Skeletal muscle tissue (tissue), 3 donors: ENCODE measurements at regions not wholly inside any gene's neighbourhood (a gene's known extent, or its start where the extent isn't known, plus 50 kb on each side); places are given as distances from the start of the nearest gene placed in this dataset.
A peak's percentile ranks its signal among the peaks of the same experiment; 100 is the strongest.

Experiments
- H3K27ac ChIP-seq: one replicate; pipeline ENCODE4 v1.7.0; 2013; ENCODE audit warnings: mild to moderate bottlenecking, low read depth, low read length, inconsistent platforms
- H3K27me3 ChIP-seq, 3 donors: one replicate each; pipeline ENCODE4 v1.7.0; 2013; ENCODE audit warnings: low read length in 3 of 3; ENCODE audit not compliant: control insufficient read depth in 3 of 3, insufficient read depth in 3 of 3
- H3K36me3 ChIP-seq, 3 donors: one replicate each; pipeline ENCODE4 v1.7.0; 2013; ENCODE audit warnings: low read length in 3 of 3; ENCODE audit not compliant: control insufficient read depth in 3 of 3, insufficient read depth in 3 of 3
- H3K4me1 ChIP-seq, 3 donors: one replicate each; pipeline ENCODE4 v1.7.0; 2013; ENCODE audit warnings: low read length in 3 of 3, mild to moderate bottlenecking in 3 of 3; ENCODE audit not compliant: control insufficient read depth in 3 of 3, insufficient read depth in 3 of 3
- H3K4me3 ChIP-seq, 3 donors: one replicate each; pipeline ENCODE4 v1.7.0; 2013; ENCODE audit warnings: low read length in 3 of 3
- H3K9ac ChIP-seq, 3 donors: one replicate each; pipeline ENCODE4 v1.7.0; 2013; ENCODE audit warnings: low read length in 3 of 3, mild to moderate bottlenecking in 3 of 3, moderate library complexity in 2 of 3, low read depth in 1 of 3
- H3K9me3 ChIP-seq, 3 donors: one replicate each; pipeline ENCODE4 v1.7.0; 2013; ENCODE audit warnings: low read length in 3 of 3; ENCODE audit not compliant: control insufficient read depth in 3 of 3
- donor health status: Osteomylitis.

DNA sequence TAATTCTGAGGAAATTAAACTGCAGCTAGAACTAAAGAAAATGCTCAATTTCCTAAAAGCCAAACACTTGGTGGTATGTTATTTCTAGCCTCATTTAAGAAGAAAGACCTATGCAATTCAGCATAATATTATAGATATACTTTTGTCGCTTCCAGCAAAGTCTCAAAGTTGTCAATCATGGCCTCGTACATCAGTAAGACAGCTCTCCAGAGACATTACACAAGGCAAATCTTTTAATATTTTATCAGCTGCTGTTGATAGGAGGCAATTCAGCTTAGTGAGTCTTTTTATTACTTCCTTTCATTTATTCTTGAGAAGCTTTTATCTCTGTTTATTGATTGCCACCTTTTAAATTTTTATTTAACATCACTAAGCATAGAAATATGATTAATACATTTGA, 294.3 kb downstream of the FSIP2 start:
- H3K4me3 ChIP-seq: no peak overlapping the region
- no peaks in the 10 kb centered on the region for H3K27me3 ChIP-seq
- H3K27ac ChIP-seq: no peak overlapping the region
- H3K9me3 ChIP-seq: no peaks in the 10 kb centered on the region
- no peak overlapping the region for H3K9ac ChIP-seq
- H3K36me3 ChIP-seq: no peaks in the 10 kb centered on the region
- H3K4me1 ChIP-seq: no peaks in the 10 kb centered on the region

DNA sequence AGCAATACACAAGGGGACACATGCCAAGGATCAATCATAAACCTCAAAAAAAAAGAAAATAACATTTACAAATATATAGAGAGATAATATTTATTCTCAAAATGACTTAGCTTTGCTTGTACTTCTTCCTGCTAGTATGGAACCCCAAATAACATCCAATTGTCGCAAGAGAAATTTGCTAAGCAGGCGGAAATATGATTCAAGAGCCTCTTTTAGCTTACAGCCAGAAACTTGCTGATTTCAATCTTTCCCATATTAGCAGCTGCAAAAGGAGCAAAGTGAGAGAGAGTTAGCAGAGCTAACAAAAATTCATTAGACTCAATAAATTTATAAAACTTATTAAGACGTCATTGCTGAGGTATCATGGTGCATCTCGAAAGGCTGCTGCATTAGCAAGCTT, 294.9 kb downstream of the FSIP2 start:
- H3K4me3 ChIP-seq: no peak overlapping the region
- H3K27me3 ChIP-seq: no peaks in the 10 kb centered on the region
- H3K27ac ChIP-seq: no peak overlapping the region
- H3K9me3 ChIP-seq: no peaks in the 10 kb centered on the region
- H3K36me3 ChIP-seq: no peaks in the 10 kb centered on the region
- no peak overlapping the region for H3K9ac ChIP-seq
- no peaks in the 10 kb centered on the region for H3K4me1 ChIP-seq

GRCh38 chr2:186036862-186037449, 298.4 kb downstream of the FSIP2 start:
- Histone ChIP-seq H3K27ac (no peak overlapping the region), H3K4me1 (no peaks in the 10 kb centered on the region), H3K4me3 (no peak overlapping the region), H3K9ac (no peak overlapping the region), H3K27me3 (no peaks in the 10 kb centered on the region), H3K9me3 (no peaks in the 10 kb centered on the region), H3K36me3 (no peaks in the 10 kb centered on the region)

GRCh38 chr2:186042207-186043028, 303.8 kb downstream of the FSIP2 start:
- no peaks in the 10 kb centered on the region for H3K9me3 ChIP-seq
- H3K9ac ChIP-seq: no peak overlapping the region
- no peak overlapping the region for H3K4me3 ChIP-seq
- H3K27ac ChIP-seq: no peak overlapping the region
- H3K27me3 ChIP-seq: no peaks in the 10 kb centered on the region
- H3K36me3 ChIP-seq: no peaks in the 10 kb centered on the region
- no peaks in the 10 kb centered on the region for H3K4me1 ChIP-seq

DNA sequence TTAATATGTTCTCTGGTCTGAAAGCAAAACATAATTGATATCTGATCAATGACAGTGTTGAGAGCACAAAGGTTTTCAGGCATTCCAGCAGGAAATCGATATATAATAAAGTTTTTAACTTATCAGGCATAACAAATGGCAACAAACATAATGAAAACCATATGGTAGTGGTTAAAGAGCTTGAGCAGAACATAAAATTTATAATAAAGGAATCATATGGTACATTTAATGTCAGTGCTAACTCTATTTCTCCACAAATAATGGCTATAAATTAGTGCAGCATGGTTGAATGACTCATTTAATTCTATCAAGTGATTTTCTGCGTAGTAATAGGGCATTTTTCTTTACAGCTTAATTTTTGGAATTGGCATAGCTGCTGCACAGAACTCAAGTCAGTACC, 306.2 kb downstream of the FSIP2 start:
- Histone ChIP-seq H3K4me3 (no peak overlapping the region), H3K36me3 (no peaks in the 10 kb centered on the region), H3K9ac (no peak overlapping the region), H3K4me1 (no peaks in the 10 kb centered on the region), H3K9me3 (no peaks in the 10 kb centered on the region), H3K27me3 (no peaks in the 10 kb centered on the region), H3K27ac (no peak overlapping the region)

GRCh38 chr2:186052930-186053329, 314.3 kb downstream of the FSIP2 start:
- Histone ChIP-seq H3K4me3 (no peak overlapping the region), H3K27ac (no peak overlapping the region), H3K36me3 (no peaks in the 10 kb centered on the region), H3K9me3 (no peaks in the 10 kb centered on the region), H3K9ac (no peak overlapping the region), H3K27me3 (no peaks in the 10 kb centered on the region), H3K4me1 (no peaks in the 10 kb centered on the region)

- H3K27ac ChIP-seq: peak overlapping the region; percentile 2
- H3K4me1 ChIP-seq: peaks cover 0 to 5% (median 0%) of the 10 kb centered on the region in 3 donors
- no peaks in the 10 kb centered on the region for H3K36me3 ChIP-seq
- no peak overlapping the region for H3K4me3 ChIP-seq
- H3K9ac ChIP-seq: no peak overlapping the region
- H3K27me3 ChIP-seq: no peaks in the 10 kb centered on the region
- no peaks in the 10 kb centered on the region for H3K9me3 ChIP-seq
Observed at GRCh38 chr2:186058614-186059013, 320.0 kb downstream of the FSIP2 start.

DNA sequence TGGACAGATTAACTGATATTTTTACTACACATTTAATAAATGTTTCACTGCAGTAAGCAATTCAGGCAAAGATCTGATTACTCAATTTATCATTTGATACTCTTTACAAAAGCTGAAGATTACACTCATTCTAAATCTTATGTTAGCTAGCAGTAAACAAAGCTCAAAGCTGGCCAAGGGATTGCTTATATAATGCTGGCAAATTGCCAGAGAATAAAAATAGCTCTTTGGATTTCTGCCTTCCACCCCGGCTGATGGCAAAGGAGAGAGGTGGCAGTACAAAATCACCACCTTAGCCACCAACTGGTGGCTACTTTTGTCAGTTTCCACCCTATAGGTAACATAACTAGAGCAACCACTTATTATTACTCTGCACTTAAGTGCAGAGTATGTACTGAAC, 320.5 kb downstream of the FSIP2 start:
- peak overlapping the region; percentile 2 for H3K27ac ChIP-seq
- no peak overlapping the region for H3K9ac ChIP-seq
- no peaks in the 10 kb centered on the region for H3K27me3 ChIP-seq
- no peaks in the 10 kb centered on the region for H3K36me3 ChIP-seq
- H3K9me3 ChIP-seq: no peaks in the 10 kb centered on the region
- peaks cover 0 to 5% (median 0%) of the 10 kb centered on the region in 3 donors for H3K4me1 ChIP-seq
- no peak overlapping the region for H3K4me3 ChIP-seq

- H3K4me3 ChIP-seq: no peak overlapping the region
- H3K9ac ChIP-seq: no peak overlapping the region
- H3K9me3 ChIP-seq: no peaks in the 10 kb centered on the region
- no peak overlapping the region for H3K27ac ChIP-seq
- no peaks in the 10 kb centered on the region for H3K36me3 ChIP-seq
- peaks cover 0 to 5% (median 0%) of the 10 kb centered on the region in 3 donors for H3K4me1 ChIP-seq
- H3K27me3 ChIP-seq: no peaks in the 10 kb centered on the region
Observed at GRCh38 chr2:186060744-186061440, 322.3 kb downstream of the FSIP2 start.

DNA sequence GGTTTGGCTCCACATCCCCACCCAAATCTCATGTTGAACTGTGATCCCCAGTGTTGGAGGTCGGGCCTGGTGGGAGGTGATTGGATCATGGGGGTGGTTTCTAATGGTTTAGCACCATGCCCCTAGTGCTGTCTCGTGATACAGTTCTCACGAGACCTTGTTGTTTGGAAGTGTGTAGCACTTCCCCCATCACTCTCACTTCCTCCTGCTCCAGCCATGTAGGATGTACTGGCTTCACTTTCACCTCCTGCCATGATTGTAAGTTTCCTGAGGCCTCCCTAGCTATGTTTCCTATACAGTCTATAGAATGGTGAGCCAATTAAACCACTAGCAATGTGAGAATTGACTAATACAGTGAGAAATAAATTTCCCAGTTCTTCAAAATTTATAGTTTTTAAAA, 325.9 kb downstream of the FSIP2 start:
- Histone ChIP-seq H3K9me3 (no peaks in the 10 kb centered on the region), H3K36me3 (no peaks in the 10 kb centered on the region), H3K4me3 (no peak overlapping the region), H3K27me3 (no peaks in the 10 kb centered on the region), H3K27ac (no peak overlapping the region), H3K4me1 (peaks cover 0 to 8% (median 0%) of the 10 kb centered on the region in 3 donors), H3K9ac (no peak overlapping the region)
